ENCODE measurements at regions not wholly inside any gene's neighbourhood (a gene's known extent, or its start where the extent isn't known, plus 50 kb on each side); places are given as distances from the start of the nearest gene placed in this dataset.

DNA sequence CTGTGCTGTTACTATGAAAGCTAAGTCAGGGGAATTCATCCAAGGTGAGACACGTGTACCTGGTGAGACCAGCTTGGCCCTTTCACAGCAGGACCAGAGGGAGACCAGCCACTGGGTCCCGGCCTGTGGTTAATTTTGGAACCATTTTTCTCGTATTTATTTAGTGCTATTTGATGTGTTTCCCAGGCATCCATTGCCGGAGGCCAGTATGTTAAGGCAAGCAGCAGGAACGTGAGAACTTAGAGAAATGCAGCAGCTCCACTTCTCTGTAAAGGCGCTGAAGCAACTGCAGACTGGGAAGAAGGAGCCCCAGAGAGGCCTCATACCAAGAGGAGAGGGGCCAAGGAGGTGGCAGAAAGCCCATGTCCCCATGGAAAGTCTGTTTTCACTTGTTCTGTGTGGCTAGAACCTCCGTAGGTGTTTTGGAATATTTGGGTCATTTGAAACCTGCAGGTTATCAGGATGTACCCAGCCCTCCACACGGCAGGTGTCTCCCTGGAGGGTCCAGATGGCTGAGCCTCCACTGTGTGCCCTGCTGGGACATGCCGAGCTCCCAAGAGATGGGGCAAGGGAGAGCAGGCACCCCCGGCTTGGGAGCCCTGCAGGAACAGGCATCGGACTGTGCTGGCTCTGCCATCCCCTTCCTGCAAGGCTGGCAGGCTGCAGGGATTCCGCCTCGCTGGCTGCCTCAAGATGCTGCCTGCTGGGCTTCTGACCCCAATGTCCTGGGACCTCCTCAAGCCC, 256.0 kb upstream of the RAB6C start:
- DNase-seq, result no peak

DNA sequence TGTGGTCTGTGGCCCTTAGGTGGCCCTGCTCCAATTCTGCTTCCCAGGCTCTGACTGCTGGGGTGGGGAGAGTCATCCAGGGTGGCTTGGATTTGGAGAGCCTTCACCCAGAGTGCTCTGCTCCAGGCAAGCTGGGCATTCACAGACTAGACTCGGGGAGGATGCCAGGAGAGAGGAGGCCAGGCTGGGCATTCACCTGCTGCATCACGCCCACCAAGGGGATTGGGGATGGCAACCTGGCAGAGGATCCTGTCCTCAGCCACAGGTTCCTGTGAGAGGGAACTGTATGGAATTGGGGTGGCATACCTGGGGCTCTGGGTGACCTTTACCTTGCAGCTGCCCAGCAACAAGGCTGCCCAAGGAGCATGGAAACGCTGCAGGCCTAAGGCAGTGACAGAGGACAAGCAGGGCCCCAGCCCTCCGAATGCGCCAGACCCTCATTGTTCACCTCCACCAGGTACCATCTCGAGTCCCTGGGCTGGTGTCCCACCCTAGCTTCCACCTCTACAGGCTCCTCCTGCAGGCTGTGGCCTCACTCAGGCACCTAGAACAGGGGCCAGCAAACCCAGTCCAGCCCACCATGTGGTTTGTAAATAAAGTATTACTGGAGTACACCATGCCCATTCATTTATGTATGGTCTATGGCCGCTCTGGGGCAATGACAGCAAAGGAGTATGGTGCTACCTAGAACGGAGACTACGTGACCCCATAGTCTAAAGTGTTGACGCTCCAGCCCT, 255.3 kb upstream of the RAB6C start:
- DNase-seq, result no peak

DNA sequence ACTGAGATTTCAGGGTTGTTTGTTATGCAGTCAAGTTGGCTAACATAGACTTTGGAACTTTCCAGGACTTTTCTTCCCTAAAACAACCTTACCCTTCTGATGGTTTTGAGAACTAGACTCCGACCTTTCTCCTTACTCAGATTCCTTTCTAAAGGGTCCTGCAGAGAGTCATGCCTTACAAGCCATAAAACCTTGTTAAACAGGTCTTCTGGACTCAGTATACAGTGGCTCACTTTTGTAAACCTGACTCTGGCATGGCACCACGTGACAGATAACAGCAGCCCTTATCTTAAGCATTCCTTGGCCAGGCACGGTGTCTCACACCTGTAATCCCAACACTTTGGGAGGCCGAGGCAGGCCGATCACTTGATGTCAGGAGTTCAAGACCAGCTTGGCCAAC, 253.2 kb upstream of the RAB6C start:
- DNase-seq, result no peak

DNA sequence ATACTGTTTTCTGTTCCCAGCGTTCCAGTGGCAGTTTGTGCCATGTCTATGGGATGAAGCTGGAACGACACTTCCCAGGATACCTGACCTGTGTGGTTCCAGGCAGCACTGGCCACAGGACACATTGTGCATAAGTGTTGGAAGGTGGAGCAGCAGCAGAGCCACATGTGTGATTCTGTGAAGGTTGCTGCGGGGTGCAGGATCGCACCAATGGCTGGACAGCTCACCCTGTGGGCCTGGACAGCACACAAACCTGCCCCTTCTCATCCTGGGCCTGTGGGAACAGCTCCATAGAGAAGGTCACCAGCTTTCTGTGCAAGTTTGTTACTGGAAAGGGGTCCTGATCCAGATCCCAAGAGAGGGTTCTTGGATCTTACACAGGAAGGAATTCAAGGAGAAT, 252.2 kb upstream of the RAB6C start:
- no peak for DNase-seq

DNA sequence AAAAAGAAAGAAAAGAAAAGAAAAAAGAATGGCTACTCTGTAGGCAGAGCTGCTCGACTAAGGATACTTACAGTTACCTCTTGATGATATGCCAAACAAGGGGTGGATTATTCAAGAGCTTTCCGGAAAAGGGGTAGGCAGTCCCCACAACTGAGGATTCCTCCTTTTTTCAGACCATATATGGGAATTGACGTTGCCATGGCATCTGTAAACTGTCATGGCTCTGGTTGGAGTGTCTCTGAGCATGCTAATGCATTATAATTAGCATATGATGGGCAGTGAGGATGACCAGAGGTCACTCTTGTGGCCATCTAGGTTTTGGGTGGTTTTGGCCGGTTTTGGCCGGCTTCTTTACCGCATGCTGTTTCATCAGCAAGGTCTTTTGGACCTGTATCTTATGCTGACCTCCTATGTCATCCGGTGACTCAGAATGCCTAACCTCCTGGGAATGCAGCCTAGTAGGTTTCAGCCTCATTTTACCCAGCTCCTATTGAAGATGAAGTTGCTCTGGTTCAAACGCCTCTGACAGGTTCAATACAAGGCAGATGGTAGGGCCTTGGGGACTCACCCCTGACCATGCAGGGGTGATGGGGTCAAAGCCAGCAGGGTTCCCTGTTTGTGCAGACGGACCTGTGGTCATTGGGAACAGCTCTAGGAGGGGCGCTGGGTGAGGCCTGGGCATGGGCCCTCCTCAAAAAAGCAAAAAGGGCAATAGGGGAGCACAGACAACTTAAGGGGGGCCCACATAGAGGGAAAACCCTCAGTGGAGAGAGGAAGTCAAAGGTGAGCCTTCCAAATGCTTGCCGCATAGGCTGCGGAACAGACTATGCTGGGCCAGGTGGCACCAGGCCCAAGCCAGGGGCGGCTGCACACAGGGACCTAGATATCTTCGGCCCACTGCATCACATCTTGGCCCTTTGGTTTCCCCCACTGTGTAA, 251.2 kb upstream of the RAB6C start:
- DNase-seq, result no peak

DNA sequence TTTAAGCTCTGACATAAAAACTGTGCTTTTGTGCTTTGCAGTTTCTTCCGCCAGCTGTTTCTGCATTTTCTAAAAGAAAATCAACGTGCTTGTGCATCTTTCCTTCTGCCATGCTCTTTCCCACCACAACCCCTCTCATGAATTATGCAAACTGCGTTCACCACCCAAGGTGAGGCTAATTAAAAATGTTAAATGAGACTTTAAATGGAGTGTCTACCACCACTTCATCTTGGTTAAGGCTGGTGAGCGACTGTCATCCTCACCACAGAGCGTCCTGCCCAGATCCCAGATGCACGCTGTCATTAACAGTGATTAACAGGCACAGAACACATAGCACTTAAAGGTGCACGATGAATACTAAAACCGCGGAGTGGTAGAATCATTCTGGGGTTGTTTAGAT, 250.5 kb upstream of the RAB6C start:
- DNase-seq, result no peak

DNA sequence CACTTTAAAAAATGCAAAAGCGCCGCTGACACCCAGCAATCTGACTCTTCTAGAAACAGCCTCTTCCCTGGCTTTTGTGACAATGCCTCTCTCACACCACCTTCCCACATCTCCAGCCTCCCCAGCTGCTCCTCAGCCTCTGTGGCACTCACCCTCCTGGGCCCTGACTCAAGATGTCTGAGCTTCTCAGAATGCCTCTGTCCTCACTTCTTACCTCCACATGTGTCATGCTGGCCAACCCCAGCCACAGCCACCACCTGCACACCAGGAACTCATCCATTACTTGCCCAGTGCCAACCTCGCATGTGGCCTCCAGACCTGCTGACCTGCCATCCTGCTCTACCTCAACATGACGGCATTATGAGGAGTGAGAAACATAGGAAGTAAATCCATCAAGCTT, 249.8 kb upstream of the RAB6C start:
- DNase-seq, result no peak

DNA sequence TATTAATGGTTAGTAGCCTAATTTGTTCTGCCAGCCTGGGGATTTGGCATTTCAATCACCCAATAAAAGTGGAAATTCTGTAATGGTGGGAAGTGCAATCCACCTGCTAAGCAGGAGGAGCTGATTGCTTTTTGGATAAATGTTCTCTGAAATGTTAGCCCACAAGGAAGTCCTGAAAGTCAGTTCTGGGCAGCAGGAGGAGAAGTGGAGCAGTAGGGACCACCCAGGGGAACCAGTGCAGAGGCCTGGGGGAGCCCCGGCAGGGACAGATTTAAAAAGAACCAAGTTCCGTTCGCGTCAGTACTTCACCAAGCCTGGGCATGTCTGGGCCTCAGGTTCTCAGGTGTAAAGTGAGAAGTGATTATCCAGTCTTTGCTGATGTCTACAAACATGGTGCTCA, 248.5 kb upstream of the RAB6C start:
- no peak for DNase-seq

DNA sequence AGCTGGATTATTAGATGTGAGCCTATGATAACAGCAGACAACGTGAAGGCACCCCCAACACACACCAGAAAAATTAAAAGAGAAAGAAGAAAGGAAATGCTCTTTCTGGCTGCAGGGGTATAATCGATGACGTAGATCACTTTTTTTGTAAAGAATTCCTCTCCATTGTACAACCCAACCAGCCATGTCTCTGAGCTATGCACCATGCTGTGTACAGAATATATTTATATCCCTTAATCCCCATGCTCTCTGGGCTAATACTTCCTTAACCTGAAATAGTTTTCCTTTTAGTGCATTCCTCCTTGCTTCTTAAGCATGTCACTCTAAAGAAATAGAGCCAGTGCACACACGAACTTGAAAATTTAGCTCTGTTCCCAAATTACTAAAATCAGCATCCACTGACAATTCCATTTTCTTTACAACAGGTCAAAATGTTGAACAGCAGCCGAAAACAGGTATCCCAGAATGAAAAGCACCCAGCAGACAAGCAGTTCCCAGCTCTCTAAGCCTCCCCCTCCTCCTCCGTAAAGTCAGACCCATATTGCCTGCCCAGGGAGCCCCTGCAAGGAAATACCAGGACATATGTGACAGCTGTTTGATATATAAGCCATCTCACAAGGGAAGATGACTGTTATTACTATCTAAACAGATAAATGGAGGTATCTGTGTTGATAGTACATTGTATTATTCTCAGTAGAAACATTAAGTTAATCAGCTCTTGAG, 247.4 kb upstream of the RAB6C start:
- no peak for DNase-seq

DNA sequence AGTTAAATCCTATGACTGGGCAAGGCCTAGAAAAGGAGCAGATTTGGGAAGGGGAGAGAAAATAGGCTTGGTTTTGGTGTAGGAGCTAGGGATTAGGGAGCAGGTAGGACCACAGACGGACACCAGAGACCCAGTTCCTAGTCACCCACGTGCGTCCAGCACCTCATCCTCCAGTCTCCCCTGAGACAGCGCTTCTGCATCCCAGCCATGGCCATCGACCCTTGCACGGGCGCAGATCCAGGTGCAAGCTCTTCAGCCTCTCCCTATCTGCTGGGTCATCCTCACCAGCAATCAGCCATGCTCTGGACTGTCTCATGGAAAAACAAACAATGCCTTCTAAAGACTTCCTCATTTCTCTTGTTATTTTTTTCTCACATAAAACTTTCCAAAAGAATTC, 246.8 kb upstream of the RAB6C start:
- DNase-seq, result no peak

DNA sequence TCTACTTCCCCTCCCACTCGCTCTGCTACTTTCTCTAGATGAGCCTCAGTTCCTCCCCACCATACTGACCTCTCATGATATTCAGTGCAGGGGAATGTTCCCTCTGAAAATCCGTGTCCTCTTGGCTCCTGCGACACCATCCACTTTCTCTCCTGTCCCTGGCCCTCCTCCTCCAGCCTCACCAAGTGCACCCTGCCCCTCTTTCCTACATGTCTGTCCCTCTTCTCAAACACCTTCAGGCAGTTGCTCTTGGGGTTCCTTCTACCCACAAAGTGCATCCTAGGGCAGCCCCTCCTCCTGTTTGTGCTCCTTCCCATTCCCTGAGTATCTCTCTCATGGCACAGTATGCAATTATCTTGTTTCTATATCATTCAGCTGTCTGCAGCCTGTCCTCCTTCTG, 246.4 kb upstream of the RAB6C start:
- no peak for DNase-seq

DNA sequence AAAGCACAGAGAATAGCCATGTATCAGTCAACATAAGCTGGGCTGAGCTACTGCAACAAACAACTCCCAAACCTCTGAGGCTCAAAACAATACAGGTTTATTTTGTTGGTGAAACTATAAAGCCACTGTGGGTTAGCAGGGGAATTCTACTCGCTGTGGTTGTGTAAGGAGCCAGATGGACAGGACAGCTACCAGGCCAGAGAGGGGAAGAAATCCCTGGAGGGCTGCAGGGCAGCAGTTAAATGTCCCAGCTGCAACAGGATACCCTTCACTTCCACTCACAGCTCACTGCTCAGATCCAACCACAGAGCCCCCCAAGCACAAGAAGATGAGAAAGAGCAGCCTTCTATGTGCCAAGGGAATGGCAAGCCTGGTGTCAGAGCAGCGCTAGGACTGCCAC, 245.9 kb upstream of the RAB6C start:
- no peak for DNase-seq

DNA sequence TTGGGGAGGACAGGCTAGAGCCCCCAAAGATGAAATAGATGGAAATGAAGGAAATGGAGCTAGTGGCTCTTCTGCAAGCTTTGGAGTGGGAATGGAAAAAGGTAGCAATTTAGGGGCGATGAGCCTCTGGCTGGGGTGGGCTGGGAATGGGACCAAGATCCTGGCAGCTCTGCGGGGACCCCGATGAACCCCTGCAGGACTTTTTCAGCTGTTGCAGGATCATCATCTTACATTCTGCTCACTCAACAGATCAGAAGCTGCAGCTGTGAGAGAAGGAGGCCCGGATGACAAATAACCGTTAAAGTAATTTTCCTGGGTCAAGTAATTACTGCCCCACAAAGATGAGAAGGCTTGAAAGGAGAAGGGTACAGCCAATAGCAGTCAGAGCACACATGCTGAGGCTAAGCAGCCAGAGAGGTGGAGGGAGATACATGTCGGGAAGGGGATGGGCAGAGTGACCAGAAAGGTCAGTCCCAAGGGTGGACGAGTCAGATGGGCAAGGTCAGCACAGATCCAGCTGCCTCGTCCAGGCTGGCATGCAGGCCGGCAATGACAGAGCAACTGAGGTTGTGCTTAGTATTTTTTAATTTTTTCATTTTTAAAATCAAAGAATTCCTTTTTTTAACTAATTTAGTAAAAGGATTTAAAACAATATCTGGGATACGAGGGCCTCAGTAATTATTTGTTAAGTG, 245.0 kb upstream of the RAB6C start:
- no peak for DNase-seq

DNA sequence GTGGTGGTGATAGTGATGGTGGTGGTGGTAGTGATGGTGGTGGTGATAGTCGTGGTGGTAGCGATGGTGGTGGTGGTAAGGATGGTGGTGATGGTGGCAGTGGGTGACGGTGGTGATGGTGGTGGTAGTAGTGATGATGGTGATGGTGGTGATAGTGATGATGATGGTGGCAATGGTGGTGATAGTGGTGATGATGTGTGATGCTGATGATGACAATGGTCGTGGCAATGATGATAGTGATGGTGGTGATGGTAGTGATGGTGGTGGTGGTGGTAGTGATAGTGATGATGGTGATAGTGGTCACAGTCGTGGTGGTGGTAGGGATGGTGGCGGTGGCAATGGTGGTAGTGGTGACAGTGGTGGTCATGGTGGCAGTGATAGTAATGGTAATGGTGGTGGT, 243.9 kb upstream of the RAB6C start:
- DNase-seq, result no peak

DNA sequence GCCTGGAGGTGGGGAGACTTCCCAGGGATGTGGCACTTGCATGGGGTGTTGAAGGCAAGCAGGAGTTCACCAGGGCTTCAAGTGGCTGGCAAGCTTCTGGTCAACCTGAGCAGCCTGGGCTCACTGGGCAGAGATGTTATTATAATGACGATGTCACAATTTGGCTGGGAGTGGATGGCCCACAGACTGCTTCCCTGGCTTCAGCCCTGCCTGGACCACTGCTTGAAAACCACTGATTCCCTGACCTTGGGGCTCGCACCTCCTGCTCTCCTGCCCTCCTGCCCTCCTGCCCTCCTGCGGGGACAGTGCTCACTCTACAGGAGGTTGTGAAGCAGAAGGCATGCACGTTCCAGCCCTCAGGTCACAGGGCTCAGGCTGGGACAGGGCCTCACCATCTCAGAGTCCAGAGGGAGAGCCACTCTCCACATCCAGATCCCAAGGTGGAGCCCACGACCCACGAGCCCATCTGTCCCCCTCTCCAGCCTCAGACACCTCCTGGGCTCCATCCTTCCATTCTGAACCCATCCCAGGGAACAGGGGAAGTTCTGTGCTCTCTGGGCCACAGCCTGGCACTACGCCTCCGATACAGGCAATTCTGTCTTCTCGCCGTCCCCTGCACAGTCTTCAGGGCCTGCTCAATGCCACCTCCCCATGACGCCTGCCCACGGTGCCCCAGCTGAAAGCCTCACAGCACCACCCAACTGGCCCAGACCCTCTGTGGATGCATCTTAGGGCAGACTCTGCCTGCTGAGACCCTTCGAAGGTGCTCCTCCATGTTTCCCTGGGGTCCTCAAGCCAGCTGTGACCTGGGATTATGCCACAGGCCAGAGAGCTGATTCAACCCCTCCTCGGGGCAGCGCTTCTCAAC, 241.6 kb upstream of the RAB6C start:
- no peak for DNase-seq

DNA sequence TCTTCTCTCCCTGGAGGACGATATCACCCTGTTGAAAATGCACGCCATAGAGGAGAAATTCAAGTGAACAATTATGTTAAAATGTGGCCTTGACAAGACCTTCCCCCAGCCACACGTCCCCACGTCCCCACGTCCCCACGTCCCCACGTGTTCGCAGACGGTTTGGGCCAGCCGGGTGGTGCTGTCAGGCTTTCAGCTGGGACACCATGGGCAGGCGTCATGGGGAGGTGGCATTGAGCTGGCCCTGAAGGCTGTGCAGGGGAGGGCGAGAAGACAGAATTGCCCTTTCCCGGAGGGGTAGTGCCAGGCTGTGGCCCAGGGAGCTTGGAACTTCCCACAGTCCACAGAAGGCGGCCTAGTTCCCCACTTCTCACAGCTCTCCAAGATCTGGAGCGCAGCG, 240.7 kb upstream of the RAB6C start:
- DNase-seq, result no peak

DNA sequence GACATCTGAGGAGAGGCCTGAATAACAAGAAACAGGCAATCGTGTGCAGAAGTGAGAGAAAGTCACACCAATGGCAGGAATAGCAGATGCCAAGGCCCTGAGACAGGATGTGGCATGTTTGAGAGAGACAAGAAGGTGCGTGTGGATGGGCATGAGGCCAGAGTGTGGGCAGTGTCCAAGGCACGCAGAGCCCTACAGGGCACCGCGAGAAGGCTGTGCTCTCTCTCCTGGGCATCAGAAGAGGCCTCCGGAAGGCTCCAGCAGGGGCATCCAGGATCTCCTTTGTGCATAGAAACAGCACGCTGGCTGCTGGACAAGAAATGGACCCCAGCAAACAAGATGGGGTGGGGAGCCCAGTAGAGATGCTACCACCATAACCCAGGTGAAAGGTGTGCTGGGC, 239.0 kb upstream of the RAB6C start:
- DNase-seq, result no peak

DNA sequence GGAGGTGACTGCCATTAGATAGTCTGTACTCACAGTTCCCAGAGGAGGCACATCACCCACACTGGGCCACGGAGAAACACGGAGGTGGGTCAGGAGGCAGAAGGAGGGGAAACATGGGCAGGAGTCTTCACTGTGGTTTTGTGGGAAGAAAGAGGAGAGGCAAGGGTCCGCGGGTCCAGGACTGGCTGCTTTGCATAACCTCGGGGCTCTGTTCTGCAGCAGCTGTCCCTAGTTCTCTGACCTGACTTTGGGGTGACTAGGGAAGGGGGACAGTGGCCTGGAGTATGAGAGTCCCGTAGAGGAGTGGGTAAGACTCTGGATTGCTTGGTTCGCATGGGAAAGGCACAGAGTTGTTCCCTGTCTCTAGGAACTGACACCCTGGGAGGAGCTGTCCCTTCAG, 238.3 kb upstream of the RAB6C start:
- DNase-seq, result no peak

DNA sequence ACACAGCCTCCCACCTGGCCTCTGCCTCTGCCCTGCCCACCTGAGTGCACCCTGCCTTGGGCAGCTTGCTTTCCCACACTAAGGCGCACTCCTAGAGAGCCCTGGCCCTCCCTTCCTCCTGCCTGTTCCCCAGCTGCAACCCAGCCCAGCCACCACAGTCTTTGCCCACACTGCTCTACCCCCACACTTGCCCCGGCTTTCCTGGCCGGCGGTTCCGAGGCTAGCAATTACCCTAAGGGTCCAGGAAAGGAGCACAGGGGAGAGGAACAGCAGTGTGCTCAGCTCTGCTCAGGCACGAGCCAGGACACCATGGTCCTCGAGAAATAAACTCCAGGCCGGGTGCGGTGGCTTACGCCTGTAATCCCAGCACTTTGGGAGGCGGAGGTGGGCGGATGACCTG, 237.8 kb upstream of the RAB6C start:
- DNase-seq, result no peak

DNA sequence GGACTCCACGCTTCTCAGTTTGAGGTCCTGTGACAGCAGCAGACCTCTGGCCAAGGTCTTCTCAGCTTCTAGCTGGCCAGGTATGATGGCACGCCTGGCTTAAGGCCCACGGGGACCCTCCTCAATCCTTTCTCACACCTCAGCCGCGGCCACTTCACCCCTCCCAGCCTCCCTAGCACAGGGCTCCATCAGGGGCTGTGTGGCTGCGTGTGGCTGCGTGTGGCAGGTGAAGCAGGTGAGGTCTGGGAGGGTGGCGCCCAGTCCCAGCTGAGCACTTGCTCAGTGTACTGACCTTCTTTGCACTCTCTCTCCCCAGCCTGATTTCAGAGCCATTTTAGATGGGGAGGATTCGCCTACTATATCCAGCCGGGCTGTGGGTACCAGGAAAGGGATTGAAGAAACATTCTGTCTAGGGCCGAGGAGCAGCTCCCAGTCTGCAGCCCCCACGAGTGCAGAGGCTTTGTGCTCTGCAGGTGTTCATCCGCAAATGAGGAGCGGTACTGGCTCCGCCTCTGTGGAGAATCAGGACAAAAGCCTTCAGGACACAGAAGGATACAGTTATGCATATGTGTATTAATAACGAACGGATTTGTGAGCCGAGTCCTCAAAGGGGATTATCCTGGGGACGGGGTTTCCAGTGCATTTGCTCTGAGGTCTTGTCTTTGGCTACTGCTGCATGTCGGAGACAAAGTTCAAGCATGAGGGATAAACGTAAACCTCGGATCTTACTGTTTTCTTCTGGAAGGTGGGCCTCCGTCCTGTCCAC, 236.9 kb upstream of the RAB6C start:
- no peak for DNase-seq
